Lower lobe of right lung (tissue), 2 donors: ENCODE measurements at regions not wholly inside any gene's neighbourhood (a gene's known extent, or its start where the extent isn't known, plus 50 kb on each side); places are given as distances from the start of the nearest gene placed in this dataset.
A peak's percentile ranks its signal among the peaks of the same experiment; 100 is the strongest.

Source experiments
- ATAC-seq, 2 donors: fragments of 200-7000 bp; cut with Tn5 transposase; one replicate each; pipeline ENCODE4 v1.9.1; 2020 to 2022; ENCODE audit warnings: mild to moderate bottlenecking in 2 of 2, moderate library complexity in 2 of 2
- DNase-seq: peaks from one replicate; pipeline ENCODE4 v3.0.0-alpha.2; 2020
- H3K27ac ChIP-seq: fragments of 200-600 bp; one replicate; pipeline ENCODE4 v1.8.0; 2022
- H3K27me3 ChIP-seq: fragments of 200-600 bp; one replicate; pipeline ENCODE4 v1.8.0; 2022; ENCODE audit warnings: low read depth
- H3K36me3 ChIP-seq: fragments of 200-600 bp; one replicate; pipeline ENCODE4 v1.8.0; 2022; ENCODE audit warnings: mild to moderate bottlenecking
- H3K4me1 ChIP-seq: fragments of 200-600 bp; one replicate; pipeline ENCODE4 v1.8.0; 2022
- H3K4me3 ChIP-seq: fragments of 200-600 bp; one replicate; pipeline ENCODE4 v1.8.0; 2022; ENCODE audit warnings: mild to moderate bottlenecking
- H3K9me3 ChIP-seq: fragments of 200-600 bp; one replicate; pipeline ENCODE4 v1.8.0; 2022
- intact Hi-C: fragments of 100-400 bp; cut with DNase I; formaldehyde crosslinking; loops from one replicate; pipeline ENCODE4 v1.11.0; 2022
- TF ChIP-seq, protein P1 (sequence below): fragments of 200-600 bp; IDR thresholded peaks from one replicate; pipeline ENCODE4 v1.8.0; 2022; ENCODE audit warnings: antibody characterized with exemption, mild to moderate bottlenecking
- donor health status: DM: no; HTN: yes; CAD: no; lungs with severe emphysema.

DNA sequence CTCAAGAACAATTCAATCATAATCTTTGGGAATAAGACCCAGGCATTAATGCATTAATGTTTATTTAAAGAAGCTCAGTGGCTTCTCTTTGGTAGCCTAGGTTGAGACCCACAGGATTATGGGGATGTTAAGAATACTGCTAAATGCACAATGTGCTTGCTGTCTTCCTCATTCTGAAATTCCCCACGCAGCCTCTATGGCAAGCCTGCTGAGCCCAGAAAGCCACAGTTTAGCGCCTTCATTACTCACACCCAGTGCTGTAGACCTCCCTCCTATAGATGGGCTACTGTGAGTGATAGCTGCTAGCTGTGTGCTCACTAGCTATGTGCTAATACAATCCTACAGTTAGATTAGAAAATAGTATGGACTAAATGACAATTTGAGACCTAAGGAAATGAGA is 90.6 kb downstream of the TNFSF13B start:
- DNase-seq (no peak), ATAC-seq (no peak)
- H3K9me3 ChIP-seq = no peaks in the 10 kb centered on the region

DNA sequence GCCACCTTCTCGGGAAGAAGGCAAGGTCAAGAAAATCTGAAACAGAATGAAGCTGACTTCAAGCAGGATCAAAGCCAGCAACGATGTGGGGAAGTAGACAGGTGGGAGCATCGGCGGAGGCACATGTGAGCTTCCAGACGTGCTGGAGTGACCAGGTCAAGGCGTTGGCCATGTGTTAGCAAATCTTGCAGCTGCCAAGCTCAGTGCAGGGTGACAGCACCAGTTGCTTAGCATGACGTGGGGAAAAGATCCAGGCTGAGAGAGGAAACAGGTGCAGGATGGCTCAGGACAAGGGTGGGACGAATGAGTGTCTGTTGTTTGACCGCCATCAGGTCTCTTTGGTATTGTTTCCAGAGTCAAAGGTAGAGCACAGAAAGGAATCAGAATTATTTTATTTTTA is 92.3 kb downstream of the TNFSF13B start:
- no peaks in the 10 kb centered on the region for H3K36me3 ChIP-seq
- intact Hi-C loops = no loop called here
- H3K9me3 ChIP-seq = no peaks in the 10 kb centered on the region
- DNase-seq (no peak), ATAC-seq (no peak)
- H3K4me1 ChIP-seq = no peaks in the 10 kb centered on the region
- no peak overlapping the region for H3K4me3 ChIP-seq
- TF ChIP-seq, protein P1, sequence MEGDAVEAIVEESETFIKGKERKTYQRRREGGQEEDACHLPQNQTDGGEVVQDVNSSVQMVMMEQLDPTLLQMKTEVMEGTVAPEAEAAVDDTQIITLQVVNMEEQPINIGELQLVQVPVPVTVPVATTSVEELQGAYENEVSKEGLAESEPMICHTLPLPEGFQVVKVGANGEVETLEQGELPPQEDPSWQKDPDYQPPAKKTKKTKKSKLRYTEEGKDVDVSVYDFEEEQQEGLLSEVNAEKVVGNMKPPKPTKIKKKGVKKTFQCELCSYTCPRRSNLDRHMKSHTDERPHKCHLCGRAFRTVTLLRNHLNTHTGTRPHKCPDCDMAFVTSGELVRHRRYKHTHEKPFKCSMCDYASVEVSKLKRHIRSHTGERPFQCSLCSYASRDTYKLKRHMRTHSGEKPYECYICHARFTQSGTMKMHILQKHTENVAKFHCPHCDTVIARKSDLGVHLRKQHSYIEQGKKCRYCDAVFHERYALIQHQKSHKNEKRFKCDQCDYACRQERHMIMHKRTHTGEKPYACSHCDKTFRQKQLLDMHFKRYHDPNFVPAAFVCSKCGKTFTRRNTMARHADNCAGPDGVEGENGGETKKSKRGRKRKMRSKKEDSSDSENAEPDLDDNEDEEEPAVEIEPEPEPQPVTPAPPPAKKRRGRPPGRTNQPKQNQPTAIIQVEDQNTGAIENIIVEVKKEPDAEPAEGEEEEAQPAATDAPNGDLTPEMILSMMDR = no peak
- H3K27me3 ChIP-seq = no peaks in the 10 kb centered on the region
- no peak overlapping the region for H3K27ac ChIP-seq

More for the DNA sequence above, 90.6 kb downstream of the TNFSF13B start:
- intact Hi-C loops = no loop called here
- Histone ChIP-seq H3K4me3 (no peak overlapping the region), H3K4me1 (no peaks in the 10 kb centered on the region), H3K27ac (no peak overlapping the region), H3K27me3 (no peaks in the 10 kb centered on the region), H3K36me3 (no peaks in the 10 kb centered on the region)
- TF ChIP-seq, protein P1 = no peak

- ATAC-seq (no peak), DNase-seq (no peak)
- Histone ChIP-seq H3K9me3 (no peaks in the 10 kb centered on the region), H3K4me3 (no peak overlapping the region), H3K27me3 (no peaks in the 10 kb centered on the region), H3K36me3 (no peaks in the 10 kb centered on the region), H3K4me1 (no peaks in the 10 kb centered on the region), H3K27ac (no peak overlapping the region)
- TF ChIP-seq, protein P1 = no peak
- intact Hi-C loops = no loop called here
These were observed 94.1 kb downstream of the TNFSF13B start for GRCh38 chr13:108363666-108364065.

GRCh38 chr13:108365255-108365654 is 95.7 kb downstream of the TNFSF13B start:
- Histone ChIP-seq H3K4me1 (no peaks in the 10 kb centered on the region), H3K27me3 (no peaks in the 10 kb centered on the region), H3K27ac (no peak overlapping the region), H3K36me3 (no peaks in the 10 kb centered on the region), H3K9me3 (no peaks in the 10 kb centered on the region), H3K4me3 (no peak overlapping the region)
- no peak for ATAC-seq
- intact Hi-C loops = no loop called here
- TF ChIP-seq, protein P1 = no peak
- no peak for DNase-seq

DNA sequence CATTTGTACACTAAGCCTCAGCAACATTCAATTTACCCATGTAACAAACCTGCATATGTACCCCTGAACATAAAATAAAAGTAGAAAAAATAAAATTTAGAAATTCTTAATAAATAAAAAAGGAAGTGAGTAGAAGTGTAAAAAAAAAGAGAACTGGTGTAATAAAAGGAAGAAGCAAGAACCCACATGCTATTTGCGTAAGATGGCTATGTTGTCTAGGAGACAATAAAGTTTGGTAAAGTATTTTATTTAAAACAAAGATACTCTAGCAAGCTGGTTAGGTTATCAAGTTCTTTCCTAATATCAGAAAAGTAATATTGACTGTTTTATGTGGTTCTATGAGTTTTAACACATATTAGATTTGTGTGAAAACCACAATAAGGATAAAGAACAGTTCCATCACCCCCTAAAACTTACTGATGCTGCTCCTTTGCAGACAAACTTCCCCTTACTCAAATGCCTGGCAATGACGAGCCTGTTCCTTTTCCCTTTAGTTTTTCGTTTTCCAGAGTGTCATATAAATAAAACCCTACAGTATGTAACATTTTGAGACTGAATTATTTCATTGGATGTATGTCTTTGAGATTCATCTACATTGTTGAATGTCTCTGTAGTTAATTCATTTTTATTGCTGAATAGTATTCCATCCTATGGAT is 98.9 kb downstream of the TNFSF13B start:
- Histone ChIP-seq H3K4me1 (no peaks in the 10 kb centered on the region), H3K36me3 (no peaks in the 10 kb centered on the region), H3K27ac (no peak overlapping the region), H3K9me3 (peaks cover 4% of the 10 kb centered on the region), H3K27me3 (no peaks in the 10 kb centered on the region), H3K4me3 (no peak overlapping the region)
- no peak for DNase-seq
- intact Hi-C loops = no loop called here
- ATAC-seq = peak in 1 of 2 donors; percentile 52
- TF ChIP-seq, protein P1 = no peak
